ENCODE measurements at regions not wholly inside any gene's neighbourhood (a gene's known extent, or its start where the extent isn't known, plus 50 kb on each side); places are given as distances from the start of the nearest gene placed in this dataset.

- TF ChIP-seq ZNF274 (IDR thresholded peaks at IDR 0.05; ENCODE audit: borderline replicate concordance, extremely low read depth, low read length) (no peak), RNF2 (IDR thresholded peaks at IDR 0.05; ENCODE audit: borderline replicate concordance, low read depth, low read length, missing control alignments, poor library complexity, severe bottlenecking) (no peak), YY1 (IDR thresholded peaks at IDR 0.05; ENCODE audit: low read depth, low read length) (no peak), CEBPB (IDR thresholded peaks at IDR 0.05; ENCODE audit: low read depth, low read length) (no peak), NRF1 (IDR thresholded peaks at IDR 0.05; ENCODE audit: low read depth, low read length) (no peak), TEAD4 (IDR thresholded peaks at IDR 0.05; ENCODE audit: low read depth, low read length) (no peak), EZH2 (IDR thresholded peaks at IDR 0.05; ENCODE audit: low read depth, low read length, severe bottlenecking) (no peak), EP300 (IDR thresholded peaks at IDR 0.05; ENCODE audit: borderline replicate concordance in 1 of 2, low read depth in 2 of 2, low read length in 2 of 2) (no peak), MAX (IDR thresholded peaks at IDR 0.05) (no peak), CTCF (IDR thresholded peaks at IDR 0.05; ENCODE audit: control extremely low read depth in 1 of 3, insufficient read depth in 1 of 3, low read depth in 1 of 3, low read length in 3 of 3) (no peak), POLR2A (IDR thresholded peaks at IDR 0.05; ENCODE audit: control extremely low read depth in 1 of 2, low read depth in 2 of 2, low read length in 2 of 2) (no peak), SIN3A (conservative IDR thresholded peaks at IDR 0.05 in 1 of 2, IDR thresholded peaks at IDR 0.05 in 1 of 2; ENCODE audit: low read depth in 1 of 2, low read length in 2 of 2) (no peak)
These were observed 201.6 kb upstream of the ZNF536 start for GRCh38 chr19:30170495-30171137.

Measured in H1 (cell line).